Endothelial cell of umbilical vein (primary cell): ENCODE measurements at regions not wholly inside any gene's neighbourhood (a gene's known extent, or its start where the extent isn't known, plus 50 kb on each side); places are given as distances from the start of the nearest gene placed in this dataset.

Source experiments
- BruUV-seq: library from RNA; stranded (reverse); fragments of 400-500 nt; replicated peaks from 2 replicates; lab custom pipeline; 2021; lab: Mats Ljungman, UMichigan
- CTCF ChIA-PET: fragments of 300-600, 350-600 bp; sonication (Branson Sonifier 250); formaldehyde crosslinking; loops from one replicate; lab custom pipeline; 2021; ENCODE audit warnings: antibody characterized with exemption, inconsistent platforms; lab: Charles Lee
- POLR2A ChIA-PET: fragments of 300-600, 350-600 bp; sonication (Branson Sonifier 250); formaldehyde crosslinking; loops from one replicate; lab custom pipeline; 2021; ENCODE audit warnings: antibody characterized with exemption, inconsistent platforms; lab: Charles Lee
- DNase-seq: peaks from one replicate; pipeline ENCODE4 v3.0.0-alpha.2; 2011; ENCODE audit warnings: low read depth, low spot score
- FAIRE-seq: peaks from 2 replicates; lab custom pipeline; 2011; peaks lifted over from hg19 to GRCh38; lab: Jason Lieb, UNC
- H2AFZ ChIP-seq: 2 replicates; pipeline ENCODE4 v1.6.0; 2012; ENCODE audit warnings: low read depth, low read length, control low read depth, inconsistent platforms
- H3K27ac ChIP-seq: 2 replicates; pipeline ENCODE4 v1.5.1; 2011; ENCODE audit warnings: low read depth, mild to moderate bottlenecking, control low read depth, low read length, moderate library complexity; ENCODE audit not compliant: insufficient read depth
- H3K27me3 ChIP-seq, 2 experiments: 2 replicates each; pipeline versions ENCODE4 v1.6.0 to v1.6.1; 2011; ENCODE audit warnings: low read length in 2 of 2, mixed read lengths in 1 of 2; ENCODE audit not compliant: control insufficient read depth in 2 of 2, insufficient read depth in 2 of 2
- H3K36me3 ChIP-seq, 2 experiments: 2 replicates in 1 of 2; 3 replicates in 1 of 2; pipeline ENCODE4 v1.5.1; 2011; ENCODE audit warnings: low read length in 2 of 2, mild to moderate bottlenecking in 1 of 2, moderate library complexity in 1 of 2; ENCODE audit not compliant: control insufficient read depth in 2 of 2, insufficient read depth in 2 of 2; ENCODE audit errors: extremely low read depth in 1 of 2
- H3K4me1 ChIP-seq: 3 replicates; pipeline ENCODE4 v1.5.1; 2011; ENCODE audit warnings: mild to moderate bottlenecking, low read length; ENCODE audit not compliant: control insufficient read depth, insufficient read depth; ENCODE audit errors: extremely low read depth
- H3K4me2 ChIP-seq: 2 replicates; pipeline ENCODE4 v1.6.1; 2011; ENCODE audit warnings: low read length, control low read depth, mixed read lengths; ENCODE audit not compliant: insufficient read depth
- H3K4me3 ChIP-seq, 3 experiments: fragments of 200-600 bp in 1 of 3; sonication (generic), shearing (Covaris generic) in 1 of 3; replicated peaks in 1 of 3; 2 replicates each; pipeline ENCODE4 v1.5.1; 2011 to 2016; ENCODE audit warnings: control low read depth in 3 of 3, low read length in 3 of 3, mild to moderate bottlenecking in 2 of 3, inconsistent platforms in 1 of 3, low read depth in 1 of 3, moderate library complexity in 1 of 3; ENCODE audit not compliant: insufficient read depth in 1 of 3
- H3K79me2 ChIP-seq: 2 replicates; pipeline ENCODE4 v1.6.0; 2012; ENCODE audit warnings: low read length, inconsistent platforms; ENCODE audit not compliant: control insufficient read depth, insufficient read depth
- H3K9ac ChIP-seq: replicated peaks from 2 replicates; pipeline ENCODE3; 2011; ENCODE audit warnings: low read length, control low read depth; ENCODE audit not compliant: insufficient read depth; ENCODE audit errors: extremely low read depth
- H3K9me1 ChIP-seq: replicated peaks from 3 replicates; pipeline ENCODE4 v1.6.0; 2011; ENCODE audit warnings: mild to moderate bottlenecking, low read length; ENCODE audit not compliant: control insufficient read depth, insufficient read depth; ENCODE audit errors: extremely low read depth
- H3K9me3 ChIP-seq: replicated peaks from 2 replicates; pipeline ENCODE4 v1.5.1; 2012; ENCODE audit warnings: low read length, inconsistent platforms; ENCODE audit not compliant: control insufficient read depth, insufficient read depth
- H4K20me1 ChIP-seq: replicated peaks from 2 replicates; pipeline ENCODE3; 2011; ENCODE audit warnings: mild to moderate bottlenecking, low read length; ENCODE audit not compliant: control insufficient read depth, insufficient read depth; ENCODE audit errors: extremely low read depth
- CTCF ChIP-seq, 2 donors: IDR thresholded peaks; 1 replicate in 1 of 2; 2 replicates in 1 of 2; pipeline ENCODE4 v1.5.1; 2011; ENCODE audit warnings: low read length in 2 of 2, mild to moderate bottlenecking in 2 of 2, moderate library complexity in 2 of 2, control low read depth in 1 of 2, inconsistent platforms in 1 of 2, low read depth in 1 of 2; ENCODE audit not compliant: insufficient read depth in 1 of 2; ENCODE audit errors: extremely low read depth in 1 of 2
- EZH2 ChIP-seq: IDR thresholded peaks from 2 replicates; pipeline ENCODE4 v1.6.1; 2012; ENCODE audit warnings: borderline replicate concordance, low read depth, mild to moderate bottlenecking, moderate library complexity, low read length, inconsistent platforms; ENCODE audit not compliant: severe bottlenecking
- FOS ChIP-seq: IDR thresholded peaks from 2 replicates; pipeline ENCODE4 v1.6.1; 2011; ENCODE audit warnings: mild to moderate bottlenecking, low read length, moderate library complexity, borderline replicate concordance; ENCODE audit not compliant: insufficient read depth
- GATA2 ChIP-seq: IDR thresholded peaks from 2 replicates; pipeline ENCODE4 v1.7.0; 2011; ENCODE audit warnings: low read depth, mild to moderate bottlenecking, moderate library complexity, mixed read lengths, low read length; ENCODE audit not compliant: insufficient read length, insufficient read depth
- JUN ChIP-seq: IDR thresholded peaks from 2 replicates; pipeline ENCODE4 v1.6.1; 2011; ENCODE audit warnings: borderline replicate concordance, low read depth; ENCODE audit not compliant: insufficient read length, insufficient read depth
- MAX ChIP-seq: IDR thresholded peaks from 2 replicates; pipeline ENCODE4 v1.6.1; 2011; ENCODE audit not compliant: insufficient read depth, insufficient read length
- MYC ChIP-seq: IDR thresholded peaks from one replicate; pipeline ENCODE4 v1.6.1; 2011; ENCODE audit warnings: mild to moderate bottlenecking, low read depth, low read length
- POLR2A ChIP-seq: IDR thresholded peaks from 2 replicates; pipeline ENCODE4 v1.6.1; 2012; ENCODE audit warnings: low read depth, mild to moderate bottlenecking, control low read depth, low read length
- POLR2AphosphoS5 ChIP-seq: IDR thresholded peaks from 2 replicates; pipeline ENCODE4 v1.6.1; 2012; ENCODE audit warnings: low read depth, mild to moderate bottlenecking, control low read depth, low read length, moderate library complexity; ENCODE audit not compliant: insufficient read depth
- dilution Hi-C: fragments of 300-500 bp; cut with MboI; formaldehyde crosslinking; loops from one replicate; pipeline ENCODE4 v1.15.0; 2019; ENCODE audit warnings: low sequenced_read_pairs; ENCODE audit not compliant: extremely low pct_ligation_motif_present
- intact Hi-C: fragments of 100-400 bp; cut with micrococcal nuclease; formaldehyde crosslinking; loops from one replicate; pipeline ENCODE4 v1.10.0; 2022

DNA sequence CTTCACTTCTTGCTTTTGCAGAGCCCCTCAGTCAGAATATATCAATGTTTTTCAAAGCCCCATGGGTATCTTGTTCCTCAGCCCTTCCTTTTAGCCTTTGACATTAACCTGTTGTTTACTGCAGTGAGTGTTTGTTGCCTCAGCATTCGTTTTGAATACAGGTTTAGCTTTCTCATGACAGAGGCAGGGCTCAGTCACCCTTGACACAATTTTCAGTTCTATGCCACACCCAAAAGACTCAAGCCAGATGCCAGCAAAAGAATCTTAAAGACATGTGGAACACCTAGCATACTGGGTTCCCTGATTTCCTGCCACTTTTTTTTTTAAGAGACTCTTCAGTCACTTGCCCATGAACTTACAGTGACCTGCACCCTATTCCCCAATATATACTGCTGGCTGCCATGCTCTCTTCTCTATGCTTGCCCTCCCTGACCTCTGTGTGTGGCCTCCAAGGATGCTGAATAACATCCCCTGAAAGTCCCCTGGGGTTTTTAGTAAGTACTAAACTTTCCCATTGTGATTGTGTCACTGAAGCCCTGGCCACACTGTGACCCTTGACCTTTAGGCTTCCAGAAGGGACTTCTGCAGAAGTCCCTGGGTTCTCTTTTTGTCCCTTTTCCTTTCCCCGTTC is 1225.5 kb downstream of the TBC1D22A start:
- POLR2A ChIA-PET, result no interaction called here
- intact Hi-C loops (no loop called here), dilution Hi-C loops (no loop called here)
- no peak for TF ChIP-seq MYC
- TF ChIP-seq POLR2AphosphoS5, result no peak
- no peak for TF ChIP-seq JUN
- no peak for TF ChIP-seq MAX
- TF ChIP-seq POLR2A, result no peak
- TF ChIP-seq CTCF (IDR thresholded peaks at IDR 0.05; ENCODE audit: extremely low read depth in 1 of 2, insufficient read depth in 1 of 2, low read depth in 1 of 2, low read length in 2 of 2), result no peak
- no peak for TF ChIP-seq EZH2
- no peak for TF ChIP-seq FOS
- TF ChIP-seq GATA2, result no peak
- Histone ChIP-seq H3K36me3 (no peaks in the 10 kb centered on the region), H3K4me2 (no peak overlapping the region), H3K79me2 (no peaks in the 10 kb centered on the region), H3K9ac (no peak overlapping the region), H2AFZ (no peak overlapping the region), H3K27ac (no peak overlapping the region), H3K27me3 (no peaks in the 10 kb centered on the region), H3K4me3 (no peak overlapping the region), H3K9me1 (no peaks in the 10 kb centered on the region), H3K4me1 (no peaks in the 10 kb centered on the region), H4K20me1 (no peaks in the 10 kb centered on the region), H3K9me3 (peaks cover 6% of the 10 kb centered on the region)
- no peak for DNase-seq
- CTCF ChIA-PET, result no interaction called here
- BruUV-seq, result no TSS peak
- no peak for FAIRE-seq
